GM12892 (cell line): ENCODE measurements at regions not wholly inside any gene's neighbourhood (a gene's known extent, or its start where the extent isn't known, plus 50 kb on each side); places are given as distances from the start of the nearest gene placed in this dataset.

Experiments
- DNase-seq: peaks from one replicate; pipeline ENCODE4 v3.0.0; 2011; ENCODE audit not compliant: insufficient read length
- FAIRE-seq: peaks from 2 replicates; lab custom pipeline; 2011; peaks lifted over from hg19 to GRCh38; lab: Jason Lieb, UNC
- POLR2A ChIP-seq: IDR thresholded peaks from 2 replicates; pipeline ENCODE4 v1.6.1; 2011; ENCODE audit warnings: low read depth, low read length, control low read depth
- POLR2AphosphoS5 ChIP-seq: IDR thresholded peaks from 2 replicates; pipeline ENCODE4 v1.6.1; 2011; ENCODE audit warnings: low read depth, low read length, control low read depth
- TAF1 ChIP-seq: IDR thresholded peaks from 2 replicates; pipeline ENCODE4 v1.6.1; 2011; ENCODE audit warnings: low read depth, mild to moderate bottlenecking, control low read depth, low read length, borderline replicate concordance

GRCh38 chr6:129967427-129967826 lies 51.0 kb upstream of the L3MBTL3 start:
- DNase-seq (no peak), FAIRE-seq (no peak)
- no peak for TF ChIP-seq TAF1
- no peak for TF ChIP-seq POLR2A
- TF ChIP-seq POLR2AphosphoS5 = no peak

GRCh38 chr6:129966125-129966524 lies 52.3 kb upstream of the L3MBTL3 start:
- FAIRE-seq = no peak
- TF ChIP-seq POLR2A = no peak
- TF ChIP-seq TAF1 = no peak
- no peak for TF ChIP-seq POLR2AphosphoS5

GRCh38 chr6:129965096-129965495 lies 53.3 kb upstream of the L3MBTL3 start:
- FAIRE-seq (no peak), DNase-seq (no peak)
- TF ChIP-seq POLR2AphosphoS5 = no peak
- no peak for TF ChIP-seq TAF1
- no peak for TF ChIP-seq POLR2A

More at GRCh38 chr6:129966125-129966524, 52.3 kb upstream of the L3MBTL3 start:
- DNase-seq = no peak

GRCh38 chr6:129959358-129959930 lies 58.9 kb upstream of the L3MBTL3 start:
- TF ChIP-seq POLR2A = no peak
- TF ChIP-seq TAF1 = no peak
- FAIRE-seq (no peak), DNase-seq (no peak)

- TF ChIP-seq POLR2A (no peak), POLR2AphosphoS5 (no peak), TAF1 (no peak)
Measured at GRCh38 chr6:129957941-129958898, 60.2 kb upstream of the L3MBTL3 start.

GRCh38 chr6:129955584-129955983 lies 62.8 kb upstream of the L3MBTL3 start:
- DNase-seq (no peak), FAIRE-seq (no peak)
- TF ChIP-seq POLR2AphosphoS5 = no peak
- no peak for TF ChIP-seq POLR2A
- no peak for TF ChIP-seq TAF1

More at GRCh38 chr6:129957941-129958898, 60.2 kb upstream of the L3MBTL3 start:
- no peak for DNase-seq
- FAIRE-seq = no peak

GRCh38 chr6:129954749-129955431 lies 63.5 kb upstream of the L3MBTL3 start:
- FAIRE-seq (no peak), DNase-seq (no peak)
- TF ChIP-seq TAF1 (no peak), POLR2A (no peak), POLR2AphosphoS5 (no peak)

- TF ChIP-seq POLR2AphosphoS5 = no peak
- no peak for TF ChIP-seq TAF1
- TF ChIP-seq POLR2A = no peak
- FAIRE-seq = no peak
- no peak for DNase-seq
Measured at GRCh38 chr6:129947797-129948196, 70.6 kb upstream of the L3MBTL3 start.

- FAIRE-seq (no peak), DNase-seq (no peak)
- TF ChIP-seq TAF1 = no peak
- TF ChIP-seq POLR2AphosphoS5 = no peak
- no peak for TF ChIP-seq POLR2A
Measured at GRCh38 chr6:129946439-129947140, 71.8 kb upstream of the L3MBTL3 start.

- no peak for DNase-seq
- TF ChIP-seq POLR2A (no peak), TAF1 (no peak), POLR2AphosphoS5 (no peak)
- no peak for FAIRE-seq
Measured at GRCh38 chr6:129943637-129944271, 74.6 kb upstream of the L3MBTL3 start.
